CD4-positive, CD25-positive, alpha-beta regulatory T cell (primary cell): ENCODE measurements at regions not wholly inside any gene's neighbourhood (a gene's known extent, or its start where the extent isn't known, plus 50 kb on each side); places are given as distances from the start of the nearest gene placed in this dataset.

ENCODE experiments used
- ATAC-seq, 2 donors: fragments of 150-1000 bp; cut with Tn5 transposase; one replicate each; pipeline ENCODE4 v1.10.0; 2021; ENCODE audit warnings: low read depth in 2 of 2, moderate number of reproducible peaks in 2 of 2, moderate library complexity in 1 of 2
- DNase-seq, 3 donors: peaks; one replicate each; pipeline versions ENCODE4 v3.0.0 to v3.0.0-alpha.2; 2012 to 2022; ENCODE audit warnings: mixed read lengths in 1 of 3
- H3K27ac ChIP-seq: one replicate; pipeline ENCODE4 v1.7.0; 2013; ENCODE audit warnings: mild to moderate bottlenecking, low read length; ENCODE audit not compliant: insufficient read depth, poor library complexity, severe bottlenecking
- H3K27me3 ChIP-seq: one replicate; pipeline ENCODE4 v1.7.0; 2013; ENCODE audit warnings: low read length; ENCODE audit not compliant: control insufficient read depth, insufficient read depth
- H3K36me3 ChIP-seq: one replicate; pipeline ENCODE4 v1.7.0; 2013; ENCODE audit warnings: mild to moderate bottlenecking, low read length, moderate library complexity; ENCODE audit not compliant: control insufficient read depth, insufficient read depth
- H3K4me1 ChIP-seq: 2 replicates; pipeline ENCODE4 v1.7.0; 2013; ENCODE audit warnings: mild to moderate bottlenecking, low read length; ENCODE audit not compliant: insufficient read depth, control insufficient read depth, poor library complexity, severe bottlenecking
- H3K4me3 ChIP-seq: one replicate; pipeline ENCODE4 v1.7.0; 2013; ENCODE audit warnings: low read depth, mild to moderate bottlenecking, low read length, moderate library complexity
- H3K9me3 ChIP-seq, 2 experiments: 1 replicate in 1 of 2; 2 replicates in 1 of 2; pipeline ENCODE4 v1.7.0; 2013; ENCODE audit warnings: low read length in 2 of 2, mild to moderate bottlenecking in 1 of 2, moderate library complexity in 1 of 2; ENCODE audit not compliant: control insufficient read depth in 2 of 2
- H3K27ac Mint-ChIP-seq, 3 donors: one replicate each; pipeline ENCODE4 v1.8.0; 2020 to 2022; ENCODE audit warnings: mild to moderate bottlenecking in 3 of 3, mixed read lengths in 3 of 3, moderate library complexity in 2 of 3
- H3K27me3 Mint-ChIP-seq: one replicate; pipeline ENCODE4 v1.8.0; 2022; ENCODE audit warnings: mild to moderate bottlenecking, mixed read lengths
- H3K36me3 Mint-ChIP-seq: one replicate; pipeline ENCODE4 v1.8.0; 2020; ENCODE audit warnings: mixed read lengths
- H3K4me1 Mint-ChIP-seq, 4 donors: one replicate each; pipeline ENCODE4 v1.8.0; 2020 to 2022; ENCODE audit warnings: mixed read lengths in 4 of 4, mild to moderate bottlenecking in 1 of 4
- H3K4me3 Mint-ChIP-seq, 4 donors: one replicate each; pipeline ENCODE4 v1.8.0; 2020 to 2022; ENCODE audit warnings: mild to moderate bottlenecking in 4 of 4, mixed read lengths in 4 of 4, moderate library complexity in 3 of 4
- H3K9me3 Mint-ChIP-seq, 7 donors: one replicate each; pipeline ENCODE4 v1.8.0; 2020 to 2022; ENCODE audit warnings: mixed read lengths in 7 of 7, mild to moderate bottlenecking in 3 of 7, moderate library complexity in 2 of 7

- H3K27ac Mint-ChIP-seq, result no peak overlapping the region
- peaks cover 0 to 10% (median 2%) of the 10 kb centered on the region in 7 donors for H3K9me3 Mint-ChIP-seq
- no peaks in the 10 kb centered on the region for H3K4me1 Mint-ChIP-seq
- no peak overlapping the region for H3K4me3 Mint-ChIP-seq
- Histone ChIP-seq H3K4me1 (no peaks in the 10 kb centered on the region), H3K9me3 (no peaks in the 10 kb centered on the region), H3K36me3 (no peaks in the 10 kb centered on the region), H3K4me3 (no peak overlapping the region), H3K27me3 (no peaks in the 10 kb centered on the region), H3K27ac (no peak overlapping the region)
- ATAC-seq, result no peak
- DNase-seq, result no peak
- H3K27me3 Mint-ChIP-seq, result no peaks in the 10 kb centered on the region
- H3K36me3 Mint-ChIP-seq, result peaks cover 8% of the 10 kb centered on the region
Observed at GRCh38 chr5:8445139-8445538, 576.2 kb downstream of the MTRR start.

- no peaks in the 10 kb centered on the region for H3K4me1 Mint-ChIP-seq
- H3K27ac ChIP-seq, result no peak overlapping the region
- H3K4me3 ChIP-seq, result no peak overlapping the region
- H3K9me3 Mint-ChIP-seq, result peaks cover 0 to 10% (median 2%) of the 10 kb centered on the region in 7 donors
- H3K4me3 Mint-ChIP-seq, result no peak overlapping the region
- H3K4me1 ChIP-seq, result no peaks in the 10 kb centered on the region
- no peaks in the 10 kb centered on the region for H3K27me3 ChIP-seq
- peaks cover 8% of the 10 kb centered on the region for H3K36me3 Mint-ChIP-seq
- no peaks in the 10 kb centered on the region for H3K36me3 ChIP-seq
- no peak for ATAC-seq
- H3K27ac Mint-ChIP-seq, result no peak overlapping the region
- no peaks in the 10 kb centered on the region for H3K9me3 ChIP-seq
- no peaks in the 10 kb centered on the region for H3K27me3 Mint-ChIP-seq
- no peak for DNase-seq
Observed at GRCh38 chr5:8446179-8446578, 577.2 kb downstream of the MTRR start.

GRCh38 chr5:8456846-8457186 is 587.9 kb downstream of the MTRR start:
- Histone ChIP-seq H3K9me3 (no peaks in the 10 kb centered on the region), H3K4me1 (no peaks in the 10 kb centered on the region), H3K4me3 (peak overlapping the region; percentile 79), H3K27ac (peak overlapping the region; percentile 23), H3K27me3 (no peaks in the 10 kb centered on the region), H3K36me3 (no peaks in the 10 kb centered on the region)
- ATAC-seq (no peak), DNase-seq (peak in 1 of 3 donors; percentile 10)
- Mint-ChIP-seq H3K9me3 (no peaks in the 10 kb centered on the region), H3K4me1 (peaks cover 0 to 36% (median 11%) of the 10 kb centered on the region in 4 donors), H3K36me3 (no peaks in the 10 kb centered on the region), H3K27me3 (no peaks in the 10 kb centered on the region), H3K4me3 (peak overlapping the region; percentile 85 to 91 (median 88)), H3K27ac (peak overlapping the region in 2 of 3 donors; percentile 69 to 79)

GRCh38 chr5:8457187-8458037 is 588.5 kb downstream of the MTRR start:
- no peaks in the 10 kb centered on the region for H3K27me3 ChIP-seq
- peaks cover 0 to 36% (median 11%) of the 10 kb centered on the region in 4 donors for H3K4me1 Mint-ChIP-seq
- no peaks in the 10 kb centered on the region for H3K9me3 ChIP-seq
- peaks cover 3% of the 10 kb centered on the region for H3K36me3 Mint-ChIP-seq
- H3K4me3 ChIP-seq, result peak overlapping the region; percentile 79
- H3K27ac Mint-ChIP-seq, result peak overlapping the region; percentile 45 to 79 (median 69)
- no peaks in the 10 kb centered on the region for H3K9me3 Mint-ChIP-seq
- no peaks in the 10 kb centered on the region for H3K4me1 ChIP-seq
- H3K27me3 Mint-ChIP-seq, result no peaks in the 10 kb centered on the region
- DNase-seq (peak; percentile 81 to 88 (median 87)), ATAC-seq (peak; percentile 90 to 94)
- H3K36me3 ChIP-seq, result no peaks in the 10 kb centered on the region
- H3K4me3 Mint-ChIP-seq, result peak overlapping the region; percentile 87 to 93 (median 90)
- peak overlapping the region; percentile 23 for H3K27ac ChIP-seq

GRCh38 chr5:8458038-8458383 is 589.1 kb downstream of the MTRR start:
- H3K27ac ChIP-seq, result peak overlapping the region; percentile 23
- ATAC-seq, result peak in 1 of 2 donors; percentile 14
- no peak for DNase-seq
- H3K27me3 Mint-ChIP-seq, result no peaks in the 10 kb centered on the region
- peaks cover 0 to 36% (median 12%) of the 10 kb centered on the region in 4 donors for H3K4me1 Mint-ChIP-seq
- H3K9me3 Mint-ChIP-seq, result peaks cover 0 to under 1% (median 0%) of the 10 kb centered on the region in 7 donors
- no peaks in the 10 kb centered on the region for H3K36me3 ChIP-seq
- H3K9me3 ChIP-seq, result no peaks in the 10 kb centered on the region
- peak overlapping the region; percentile 85 for H3K4me3 ChIP-seq
- H3K27ac Mint-ChIP-seq, result peak overlapping the region; percentile 69 to 80 (median 79)
- peak overlapping the region; percentile 87 to 93 (median 90) for H3K4me3 Mint-ChIP-seq
- H3K4me1 ChIP-seq, result no peaks in the 10 kb centered on the region
- H3K36me3 Mint-ChIP-seq, result peaks cover 3% of the 10 kb centered on the region
- H3K27me3 ChIP-seq, result no peaks in the 10 kb centered on the region

- Histone ChIP-seq H3K27ac (no peak overlapping the region), H3K9me3 (no peaks in the 10 kb centered on the region), H3K36me3 (no peaks in the 10 kb centered on the region), H3K27me3 (no peaks in the 10 kb centered on the region), H3K4me3 (no peak overlapping the region), H3K4me1 (no peaks in the 10 kb centered on the region)
- no peak for ATAC-seq
- Mint-ChIP-seq H3K27ac (no peak overlapping the region), H3K4me3 (no peak overlapping the region), H3K36me3 (peaks cover 3% of the 10 kb centered on the region), H3K4me1 (peaks cover 0 to 25% (median 10%) of the 10 kb centered on the region in 4 donors), H3K27me3 (no peaks in the 10 kb centered on the region), H3K9me3 (peaks cover 0 to 2% (median 0%) of the 10 kb centered on the region in 7 donors)
- DNase-seq, result no peak
Observed at GRCh38 chr5:8461543-8461942, 592.6 kb downstream of the MTRR start.

- Mint-ChIP-seq H3K9me3 (peaks cover 0 to 2% (median 0%) of the 10 kb centered on the region in 7 donors), H3K4me3 (peak overlapping the region in 1 of 4 donors; percentile 7), H3K27me3 (no peaks in the 10 kb centered on the region), H3K36me3 (peaks cover 3% of the 10 kb centered on the region), H3K27ac (no peak overlapping the region), H3K4me1 (peaks cover 0 to 15% (median 7%) of the 10 kb centered on the region in 4 donors)
- Histone ChIP-seq H3K4me3 (no peak overlapping the region), H3K36me3 (no peaks in the 10 kb centered on the region), H3K27me3 (no peaks in the 10 kb centered on the region), H3K9me3 (no peaks in the 10 kb centered on the region), H3K4me1 (no peaks in the 10 kb centered on the region), H3K27ac (no peak overlapping the region)
- DNase-seq, result no peak
- ATAC-seq, result no peak
Observed at GRCh38 chr5:8462565-8462964, 593.6 kb downstream of the MTRR start.

GRCh38 chr5:8470489-8470888 is 601.5 kb downstream of the MTRR start:
- Mint-ChIP-seq H3K4me3 (no peak overlapping the region), H3K9me3 (peaks cover 0 to 18% (median 8%) of the 10 kb centered on the region in 7 donors), H3K27me3 (no peaks in the 10 kb centered on the region), H3K36me3 (no peaks in the 10 kb centered on the region), H3K27ac (no peak overlapping the region), H3K4me1 (no peaks in the 10 kb centered on the region)
- DNase-seq (no peak), ATAC-seq (no peak)
- Histone ChIP-seq H3K4me1 (no peaks in the 10 kb centered on the region), H3K36me3 (no peaks in the 10 kb centered on the region), H3K4me3 (no peak overlapping the region), H3K27ac (no peak overlapping the region), H3K9me3 (peaks cover 5 to 18% of the 10 kb centered on the region in 2 experiments), H3K27me3 (no peaks in the 10 kb centered on the region)
